NB4 (cell line): ENCODE measurements at regions not wholly inside any gene's neighbourhood (a gene's known extent, or its start where the extent isn't known, plus 50 kb on each side); places are given as distances from the start of the nearest gene placed in this dataset.

Experiments
- DNase-seq: peaks from one replicate; pipeline ENCODE4 v3.0.0; 2010; ENCODE audit warnings: low read depth
- H3K4me3 ChIP-seq: one replicate; pipeline ENCODE4 v1.5.1; 2011; ENCODE audit warnings: mild to moderate bottlenecking, low read depth, low read length, moderate library complexity
- MYC ChIP-seq: IDR thresholded peaks from 2 replicates; pipeline ENCODE4 v1.6.1; 2011; ENCODE audit warnings: low read depth, low read length
- POLR2A ChIP-seq: IDR thresholded peaks from 2 replicates; pipeline ENCODE4 v1.6.1; 2011; ENCODE audit warnings: mild to moderate bottlenecking; ENCODE audit not compliant: insufficient read length; ENCODE audit errors: extremely low read depth
- TF ChIP-seq, protein P1 (sequence below): IDR thresholded peaks from one replicate; pipeline ENCODE4 v1.5.1; 2012; ENCODE audit warnings: low read depth, low read length
- TF ChIP-seq, protein P2 (sequence below): IDR thresholded peaks from 2 replicates; pipeline ENCODE4 v1.6.1; 2011; ENCODE audit warnings: low read depth, low read length

DNA sequence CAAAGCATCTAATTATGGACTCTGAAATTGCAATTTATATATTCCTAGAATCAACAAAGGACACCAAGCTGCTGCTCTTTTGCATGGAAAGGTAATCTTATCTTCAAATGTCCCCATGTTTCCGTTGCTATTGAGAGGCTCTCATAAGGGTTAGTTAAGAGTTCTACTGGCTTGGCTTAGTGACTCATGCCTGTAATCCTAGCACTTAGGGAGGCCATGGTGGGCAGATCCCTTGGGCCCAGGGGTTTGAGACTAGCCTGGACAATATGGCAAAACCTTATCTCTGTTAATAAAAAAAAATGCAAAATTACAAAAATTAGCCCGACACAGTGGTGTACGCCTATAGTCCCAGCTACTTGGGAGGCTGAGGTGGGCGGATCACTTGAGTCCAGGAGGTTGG lies 93.4 kb upstream of the RAPGEF2 start:
- no peak for DNase-seq
- no peak overlapping the region for H3K4me3 ChIP-seq
- TF ChIP-seq MYC (no peak), POLR2A (no peak)
- TF ChIP-seq, protein P1, sequence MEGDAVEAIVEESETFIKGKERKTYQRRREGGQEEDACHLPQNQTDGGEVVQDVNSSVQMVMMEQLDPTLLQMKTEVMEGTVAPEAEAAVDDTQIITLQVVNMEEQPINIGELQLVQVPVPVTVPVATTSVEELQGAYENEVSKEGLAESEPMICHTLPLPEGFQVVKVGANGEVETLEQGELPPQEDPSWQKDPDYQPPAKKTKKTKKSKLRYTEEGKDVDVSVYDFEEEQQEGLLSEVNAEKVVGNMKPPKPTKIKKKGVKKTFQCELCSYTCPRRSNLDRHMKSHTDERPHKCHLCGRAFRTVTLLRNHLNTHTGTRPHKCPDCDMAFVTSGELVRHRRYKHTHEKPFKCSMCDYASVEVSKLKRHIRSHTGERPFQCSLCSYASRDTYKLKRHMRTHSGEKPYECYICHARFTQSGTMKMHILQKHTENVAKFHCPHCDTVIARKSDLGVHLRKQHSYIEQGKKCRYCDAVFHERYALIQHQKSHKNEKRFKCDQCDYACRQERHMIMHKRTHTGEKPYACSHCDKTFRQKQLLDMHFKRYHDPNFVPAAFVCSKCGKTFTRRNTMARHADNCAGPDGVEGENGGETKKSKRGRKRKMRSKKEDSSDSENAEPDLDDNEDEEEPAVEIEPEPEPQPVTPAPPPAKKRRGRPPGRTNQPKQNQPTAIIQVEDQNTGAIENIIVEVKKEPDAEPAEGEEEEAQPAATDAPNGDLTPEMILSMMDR, result no peak
- TF ChIP-seq, protein P2, sequence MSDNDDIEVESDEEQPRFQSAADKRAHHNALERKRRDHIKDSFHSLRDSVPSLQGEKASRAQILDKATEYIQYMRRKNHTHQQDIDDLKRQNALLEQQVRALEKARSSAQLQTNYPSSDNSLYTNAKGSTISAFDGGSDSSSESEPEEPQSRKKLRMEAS, result no peak

DNA sequence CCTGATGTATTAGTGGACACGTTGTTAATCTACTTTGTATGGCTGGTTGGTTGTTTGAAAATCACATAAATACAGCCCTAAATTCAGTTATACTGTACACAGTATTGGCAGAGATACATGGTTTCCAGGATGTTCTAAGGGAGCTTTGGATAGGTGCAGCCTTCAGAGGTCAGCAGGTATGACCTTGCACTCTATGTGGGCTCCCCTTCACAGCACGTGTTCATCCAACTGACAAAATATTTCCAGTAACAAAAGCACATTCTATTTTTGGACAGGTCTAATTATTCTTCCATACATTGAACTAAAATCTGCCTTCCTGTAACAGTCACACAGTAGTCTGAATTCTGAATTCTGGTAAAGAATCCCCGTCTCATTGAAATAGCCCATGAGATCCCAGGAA lies 92.8 kb upstream of the RAPGEF2 start:
- no peak for DNase-seq
- TF ChIP-seq, protein P1, result no peak
- no peak for TF ChIP-seq POLR2A
- no peak for TF ChIP-seq MYC
- TF ChIP-seq, protein P2, result no peak
- H3K4me3 ChIP-seq, result no peak overlapping the region

DNA sequence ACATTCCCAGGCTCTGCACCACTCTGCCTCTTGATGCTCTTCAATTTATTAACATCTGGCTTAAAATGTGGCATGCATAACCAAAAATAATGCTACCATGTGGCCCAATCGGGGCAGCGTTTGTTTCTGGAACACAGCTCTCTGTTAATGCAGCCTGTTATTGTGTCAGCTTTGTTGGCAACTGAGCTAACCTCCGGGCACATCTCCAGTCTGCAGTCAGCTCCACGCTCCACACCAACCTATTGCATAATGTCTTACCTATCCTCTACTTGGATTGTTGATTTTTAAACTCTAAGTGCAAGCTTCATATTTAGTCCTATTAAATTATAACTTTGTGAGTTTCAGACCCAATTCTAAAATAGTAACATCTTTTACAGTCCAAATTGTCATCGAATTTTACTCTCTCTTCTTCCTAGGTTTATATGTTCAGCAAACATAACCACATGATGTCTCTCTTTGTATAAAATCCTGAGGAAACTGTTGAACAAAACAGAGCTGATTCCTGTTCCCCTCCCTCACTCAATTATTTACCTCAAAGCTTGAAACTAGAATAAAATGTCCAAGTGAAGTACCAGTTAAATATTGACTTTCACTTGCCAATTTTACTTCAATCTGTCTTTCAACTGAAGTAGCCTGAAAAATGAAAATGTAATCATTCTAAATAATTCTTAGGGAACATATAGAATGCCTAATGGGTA lies 92.2 kb upstream of the RAPGEF2 start:
- no peak for TF ChIP-seq MYC
- TF ChIP-seq, protein P2, result no peak
- no peak for TF ChIP-seq POLR2A
- TF ChIP-seq, protein P1, result no peak
- no peak overlapping the region for H3K4me3 ChIP-seq
- DNase-seq, result no peak

DNA sequence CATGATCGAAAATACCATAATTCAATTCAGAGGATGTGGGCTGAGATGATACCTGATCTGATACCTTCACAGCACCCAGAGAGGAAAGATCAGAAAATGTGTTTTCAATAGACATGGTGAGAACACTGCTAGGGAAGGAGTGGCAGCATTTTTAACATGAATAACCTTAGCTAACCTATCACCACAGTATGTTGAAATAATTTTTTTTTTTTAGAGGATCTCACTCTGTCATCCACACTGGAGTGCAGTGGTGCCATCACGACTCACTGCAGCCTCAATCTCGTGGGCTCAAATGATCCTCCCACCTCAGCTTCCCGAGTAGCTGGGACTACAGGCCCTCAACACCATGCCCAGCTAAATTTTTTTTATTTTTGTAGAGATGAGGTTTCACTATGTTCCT lies 90.5 kb upstream of the RAPGEF2 start:
- DNase-seq, result no peak
- TF ChIP-seq, protein P1, result no peak
- TF ChIP-seq MYC (no peak), POLR2A (no peak)
- TF ChIP-seq, protein P2, result no peak
- no peak overlapping the region for H3K4me3 ChIP-seq

DNA sequence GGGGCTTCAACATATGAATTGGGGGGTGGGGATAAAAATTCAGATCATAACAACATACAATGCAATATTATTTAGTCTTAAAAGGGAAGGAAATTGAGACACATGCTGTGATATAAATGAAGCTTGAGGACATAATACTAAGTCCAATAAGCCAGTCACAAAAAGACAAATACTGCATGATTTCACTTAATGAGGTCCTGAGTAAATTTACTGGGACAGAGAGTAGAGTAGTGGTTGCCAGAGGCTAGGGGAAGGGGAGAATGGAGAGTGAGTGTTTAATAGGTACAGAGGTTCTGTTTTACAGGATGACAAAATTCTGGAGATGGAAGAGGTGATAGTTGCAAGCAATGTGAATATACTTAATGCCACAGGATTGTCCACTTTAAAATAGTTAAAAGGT lies 89.2 kb upstream of the RAPGEF2 start:
- H3K4me3 ChIP-seq, result no peak overlapping the region
- DNase-seq, result no peak
- TF ChIP-seq, protein P1, result no peak
- TF ChIP-seq POLR2A, result no peak
- no peak for TF ChIP-seq MYC
- TF ChIP-seq, protein P2, result no peak
